HG02973 (cell line): ENCODE measurements at regions not wholly inside any gene's neighbourhood (a gene's known extent, or its start where the extent isn't known, plus 50 kb on each side); places are given as distances from the start of the nearest gene placed in this dataset.
"Not testable (repeated sequence)": the region's sequence is repeated elsewhere in the genome, so short reads cannot be mapped to it uniquely, and the experiment has no call there.

Experiments used
- ATAC-seq: cut with Tn5 transposase; IDR thresholded peaks from one replicate; pipeline ENCODE4 v1.9.1; 2021; ENCODE audit warnings: moderate library complexity; ENCODE audit not compliant: unreplicated experiment

DNA sequence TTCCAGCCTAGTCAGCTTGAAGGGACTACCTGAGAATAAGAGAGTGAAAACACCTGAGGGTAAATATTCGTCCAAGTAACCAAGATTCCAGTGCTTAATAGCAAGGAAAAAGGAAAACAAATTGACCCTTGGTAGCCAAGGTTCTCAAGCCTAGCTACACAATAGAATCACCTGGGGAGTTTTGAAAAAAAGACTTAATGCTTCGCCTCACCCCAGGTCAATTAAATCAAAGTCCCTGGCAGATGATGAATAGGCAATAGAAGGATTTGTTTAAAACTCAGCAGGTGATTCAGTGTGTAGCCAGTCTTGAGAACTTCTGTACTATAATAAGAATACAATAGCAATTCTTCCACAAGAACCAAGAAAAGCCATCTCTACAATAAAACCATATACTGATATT lies 500.2 kb downstream of the XIRP2 start:
- ATAC-seq = no peak

DNA sequence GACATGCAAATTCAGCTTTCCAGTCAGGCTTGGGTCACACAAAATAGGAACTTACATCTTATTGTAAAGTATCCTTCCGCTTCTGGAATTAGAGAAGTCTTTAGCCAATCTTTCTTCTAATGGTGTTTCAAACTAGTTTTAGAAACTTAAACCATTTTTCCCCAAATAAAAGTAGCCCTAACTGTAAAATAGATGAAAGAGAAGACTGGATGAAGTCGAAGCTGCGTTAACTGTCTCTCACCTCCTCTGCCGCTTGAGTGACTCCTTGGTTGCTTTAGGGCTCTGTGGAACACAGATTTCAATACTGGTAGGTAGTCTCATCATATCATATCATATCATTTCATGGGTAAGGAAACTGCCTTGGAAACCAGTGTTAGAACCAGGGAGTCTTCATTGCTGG lies 498.4 kb downstream of the XIRP2 start:
- no peak for ATAC-seq

DNA sequence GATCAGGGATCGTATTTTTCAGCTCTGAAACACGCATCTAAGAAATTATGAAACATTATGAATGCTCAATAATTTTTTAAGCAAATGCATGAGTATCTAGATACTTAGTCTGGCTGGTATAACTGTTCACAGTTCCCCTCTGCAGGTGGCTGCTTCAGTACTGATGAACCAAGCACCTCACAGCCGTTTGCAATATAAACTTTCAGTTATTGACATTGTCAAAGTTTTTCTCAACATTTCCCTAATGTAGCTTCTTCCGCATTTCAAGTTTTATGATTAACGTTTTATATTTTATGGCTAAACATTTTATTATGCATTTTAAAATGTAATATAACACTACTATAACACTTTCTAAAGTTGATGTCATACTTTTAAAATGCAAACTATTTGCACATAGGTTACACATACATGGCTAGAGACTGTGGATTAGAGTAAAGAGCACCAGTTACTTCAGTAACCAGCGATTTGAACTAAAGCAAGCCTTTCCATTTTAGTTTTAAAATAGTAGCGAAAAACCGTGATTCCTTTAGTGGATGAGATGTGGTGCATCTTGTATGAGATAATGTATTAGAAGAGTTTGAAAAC lies 495.4 kb downstream of the XIRP2 start:
- ATAC-seq = no peak

DNA sequence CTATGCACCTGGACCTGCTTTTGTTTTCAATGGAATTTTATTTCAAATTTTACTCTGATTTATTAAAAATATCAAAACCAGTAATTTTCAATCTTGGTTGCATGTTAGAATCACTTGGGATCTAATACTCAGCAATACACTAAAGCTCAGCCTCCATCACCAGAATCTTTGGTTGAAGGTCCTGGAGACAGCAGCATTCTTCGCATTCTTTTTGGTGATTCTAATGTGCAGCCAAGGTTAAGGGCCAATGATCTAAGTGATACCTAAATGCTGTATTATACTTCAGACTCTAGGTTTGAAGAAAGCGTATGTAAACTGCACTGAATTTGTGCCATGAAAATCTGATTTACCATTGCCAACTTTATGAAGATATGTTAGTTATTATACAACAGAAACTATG lies 493.1 kb downstream of the XIRP2 start:
- ATAC-seq = no peak

DNA sequence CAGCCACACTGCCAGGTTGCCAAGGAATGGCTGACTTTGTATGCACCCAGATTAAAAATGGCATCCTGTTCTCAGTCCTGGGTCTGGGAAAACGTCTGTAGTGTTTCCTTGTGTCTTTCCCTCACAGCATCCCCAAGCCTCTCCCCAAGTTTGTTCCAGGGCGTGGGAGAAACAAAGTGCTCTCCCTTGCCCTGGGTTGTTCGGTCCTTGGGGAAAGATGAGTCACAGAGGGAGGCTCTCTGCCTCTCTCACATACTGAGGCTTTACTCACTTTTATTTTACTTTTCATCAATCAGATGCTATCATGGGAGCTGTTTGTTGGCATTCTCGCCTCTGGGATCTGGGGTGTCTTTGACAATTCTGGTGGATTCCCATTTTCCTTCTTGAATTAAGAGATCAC lies 492.3 kb downstream of the XIRP2 start:
- no peak for ATAC-seq

DNA sequence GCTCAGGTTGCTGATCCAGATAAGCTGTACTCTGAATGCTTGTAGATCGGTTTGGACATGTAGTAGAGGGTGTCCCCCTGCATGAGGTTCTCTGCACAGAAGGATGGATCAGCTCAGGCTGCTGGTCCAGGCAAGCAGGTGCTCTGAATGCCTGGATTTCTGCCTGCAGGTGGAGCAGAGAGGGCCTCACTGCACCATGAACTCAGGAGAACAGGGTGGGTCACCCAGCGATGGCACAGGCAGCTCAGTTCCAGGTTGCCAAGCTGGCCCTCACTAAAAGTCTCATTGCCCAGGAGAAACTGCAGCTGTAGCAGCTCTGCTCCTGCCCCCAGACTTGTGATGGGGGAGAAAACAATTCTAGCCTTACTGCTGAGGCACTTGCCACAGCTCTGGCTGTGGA lies 491.8 kb downstream of the XIRP2 start:
- no peak for ATAC-seq

DNA sequence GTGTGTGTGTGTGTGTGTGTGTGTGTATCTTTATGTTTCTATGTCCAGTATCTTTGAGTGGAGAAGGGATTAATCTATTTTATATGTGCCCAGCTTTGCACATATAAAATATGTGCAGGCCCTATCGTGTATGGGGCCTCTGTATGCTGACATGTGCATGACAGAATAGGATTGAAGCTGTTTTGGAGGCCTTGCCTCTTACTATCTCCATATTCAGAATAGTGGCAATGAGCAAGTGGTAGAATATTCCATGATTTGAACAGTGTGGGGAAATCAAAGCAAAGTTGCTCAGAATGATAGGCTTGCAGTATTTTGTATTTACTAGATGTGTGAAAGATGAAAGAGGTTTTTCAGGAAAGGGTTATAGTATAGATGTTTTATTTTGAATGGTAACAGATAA lies 480.8 kb downstream of the XIRP2 start:
- ATAC-seq = no peak

DNA sequence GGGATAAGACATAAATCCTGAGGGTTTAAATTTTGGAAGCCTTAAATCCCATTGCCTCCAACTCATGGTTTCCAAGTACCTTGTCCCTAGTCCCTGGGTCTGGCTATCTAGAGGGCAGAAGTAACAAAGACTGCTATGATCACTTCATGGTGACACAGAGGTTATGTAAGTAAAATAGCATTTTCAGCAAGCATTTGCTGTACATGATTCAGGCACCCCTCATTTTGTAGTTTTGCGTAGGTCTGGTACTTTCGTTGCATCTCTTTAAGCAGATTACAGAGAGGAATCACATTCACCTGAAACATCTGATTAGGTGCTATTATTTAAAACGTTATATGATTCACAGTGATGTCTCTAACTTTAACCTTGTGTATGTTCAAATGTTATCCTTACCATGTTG lies 480.1 kb downstream of the XIRP2 start:
- no peak for ATAC-seq

DNA sequence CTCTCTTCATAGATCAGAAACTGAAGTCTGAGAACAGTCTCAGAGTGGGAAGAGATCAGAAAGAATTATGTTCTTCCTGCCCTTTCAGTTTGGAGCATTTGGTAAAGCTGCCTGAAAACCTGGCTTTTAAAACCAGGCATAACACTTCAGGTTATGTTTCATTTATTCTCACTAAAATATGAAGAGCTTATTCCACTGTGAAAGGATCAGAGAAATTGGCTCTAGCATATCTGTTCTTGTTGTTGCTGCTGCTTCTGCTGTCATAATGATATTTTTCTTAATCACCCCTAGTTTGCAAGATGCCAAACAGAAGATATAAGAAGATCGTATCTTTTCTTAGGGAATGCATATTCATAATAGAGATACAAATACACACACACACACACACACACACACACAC lies 476.9 kb downstream of the XIRP2 start:
- ATAC-seq = no peak

DNA sequence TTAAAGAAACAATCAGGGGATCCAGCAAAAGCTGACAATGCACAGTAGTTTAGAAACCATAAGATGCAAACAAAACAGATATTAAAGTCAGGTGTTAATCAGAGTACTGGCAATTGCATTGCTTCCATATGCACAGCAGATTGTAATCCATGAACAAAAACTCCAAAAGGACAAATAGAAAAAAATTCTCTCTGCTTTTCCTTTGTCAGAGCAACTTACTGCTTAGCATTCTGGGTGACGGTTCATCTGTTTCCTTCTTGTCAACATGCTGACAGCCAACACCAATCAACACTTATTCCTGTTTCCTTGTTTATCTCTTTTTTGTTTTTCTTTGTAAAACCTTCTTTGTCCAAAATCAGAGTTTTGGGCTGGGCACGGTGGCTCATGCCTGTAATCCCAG lies 473.1 kb downstream of the XIRP2 start:
- ATAC-seq = no peak

DNA sequence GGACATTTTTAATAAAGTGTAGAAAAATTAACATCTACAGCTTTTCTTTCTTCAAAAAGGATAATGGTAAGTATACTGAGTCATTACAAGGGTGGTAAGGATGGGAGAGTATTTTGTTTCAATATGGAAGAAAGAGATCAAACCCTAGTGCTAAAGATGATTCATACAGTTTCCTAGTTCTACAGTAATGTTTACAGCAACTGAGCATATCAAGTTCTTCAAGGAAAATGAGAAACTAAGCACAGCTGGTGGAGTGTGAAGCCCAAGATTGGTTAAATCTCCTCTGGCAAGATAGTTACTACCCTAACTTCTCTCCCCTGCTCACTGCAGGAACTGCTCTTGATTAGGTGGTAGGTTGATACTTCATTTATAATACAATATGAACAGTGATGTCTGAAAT lies 467.5 kb downstream of the XIRP2 start:
- no peak for ATAC-seq

DNA sequence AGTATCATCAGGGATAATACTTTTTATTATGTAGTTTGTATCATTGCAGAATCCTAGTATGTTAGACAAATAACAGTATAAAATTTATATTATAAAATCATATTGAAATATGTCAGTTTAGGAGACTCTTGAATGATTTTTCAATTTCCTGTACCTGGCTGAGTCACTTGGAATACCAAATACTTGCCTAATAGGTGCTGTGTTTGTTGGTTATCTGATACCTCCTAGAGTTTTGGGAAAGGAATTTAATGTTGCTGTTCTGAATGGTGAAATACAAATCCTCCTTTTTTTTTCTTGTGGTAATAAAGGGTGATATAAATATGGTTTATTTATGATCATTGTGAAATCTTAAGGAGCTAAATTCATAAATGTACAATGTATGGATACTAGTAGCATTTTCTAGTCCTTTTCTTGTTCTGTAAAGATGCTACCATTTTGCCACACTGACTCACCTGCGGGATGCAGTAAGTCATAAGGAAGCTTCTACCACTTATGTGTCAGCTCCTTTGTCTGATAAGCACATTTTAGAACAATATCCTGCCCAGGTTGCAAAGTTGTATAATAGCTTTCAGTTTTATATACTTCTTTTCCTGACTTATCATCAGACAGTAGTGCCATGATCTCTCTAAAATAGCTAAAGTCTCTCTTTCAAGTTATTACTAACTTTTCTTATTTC lies 465.5 kb downstream of the XIRP2 start:
- no peak for ATAC-seq

DNA sequence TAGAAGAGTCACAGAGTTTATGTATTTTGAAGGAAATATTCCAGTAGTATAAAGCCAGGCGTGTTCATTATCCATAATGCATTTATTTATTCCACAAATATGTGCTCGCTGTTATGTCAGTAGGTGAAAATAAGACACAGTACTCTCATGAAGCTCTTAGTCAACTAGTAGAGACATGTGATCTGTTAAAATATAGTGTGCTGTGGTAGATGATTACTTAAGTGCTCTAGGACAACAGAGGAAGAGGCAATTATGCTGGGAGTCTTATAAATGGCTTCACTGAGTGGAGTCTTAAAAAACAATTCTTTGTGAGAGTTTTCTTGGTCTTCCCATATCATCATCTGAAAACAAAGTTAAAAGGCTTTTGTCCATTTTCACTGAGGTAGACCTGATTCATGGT lies 457.3 kb downstream of the XIRP2 start:
- no peak for ATAC-seq

DNA sequence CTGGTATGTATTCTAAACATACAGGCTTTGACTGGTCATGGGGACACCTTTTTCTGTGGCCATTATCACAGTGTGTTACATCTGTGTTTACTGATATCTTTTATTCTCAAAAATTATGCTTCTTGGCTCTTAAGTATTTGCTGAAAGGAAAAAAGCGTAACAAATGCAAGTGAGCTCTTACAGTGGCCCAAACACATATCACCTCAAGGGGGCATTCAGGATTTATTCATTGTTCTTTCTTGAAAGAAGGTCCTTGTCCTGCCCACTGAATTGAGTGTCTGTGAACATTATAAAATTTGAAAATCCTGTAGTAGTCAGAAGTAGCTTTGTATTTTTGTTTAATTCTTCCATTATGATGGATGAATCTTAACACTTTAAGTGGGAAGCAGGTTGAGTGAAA lies 454.5 kb downstream of the XIRP2 start:
- ATAC-seq = no peak

DNA sequence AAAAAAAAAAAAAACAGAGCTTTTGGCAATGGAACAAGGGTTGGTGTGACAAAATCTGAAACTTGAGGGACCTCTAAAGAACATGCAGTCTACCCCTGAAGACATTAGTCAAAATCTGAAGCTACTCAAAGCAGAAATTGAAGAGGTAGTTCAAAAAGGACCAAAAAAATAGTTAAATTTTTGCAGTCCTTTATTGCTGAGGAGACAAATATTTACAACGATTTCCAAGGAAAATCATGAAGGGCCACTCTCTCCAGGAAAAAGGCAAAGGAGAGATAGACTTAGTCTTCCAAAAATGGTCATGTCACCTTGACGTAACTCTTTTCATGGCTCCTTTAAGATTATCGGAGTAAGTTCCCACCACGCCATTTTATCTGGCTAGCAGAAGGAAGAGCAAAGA lies 452.0 kb downstream of the XIRP2 start:
- ATAC-seq = no peak

DNA sequence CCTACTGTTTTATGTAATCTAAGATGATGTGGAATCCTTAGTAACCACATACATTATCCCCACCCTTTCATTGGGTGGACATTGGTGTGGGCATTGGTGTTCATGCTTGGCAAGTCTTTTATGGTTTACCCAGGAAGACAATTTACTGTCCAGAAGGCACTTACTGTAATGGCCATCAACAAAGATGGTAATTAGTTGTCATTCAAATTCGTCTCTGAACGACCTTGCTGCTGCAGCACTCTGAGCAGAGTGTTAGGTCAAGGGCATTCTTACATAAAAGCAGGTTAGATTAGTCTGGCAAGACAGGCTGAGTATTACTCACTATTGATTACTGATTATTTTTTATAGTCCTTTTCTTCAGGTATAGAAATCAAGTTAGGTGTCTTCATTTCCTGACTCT lies 447.9 kb downstream of the XIRP2 start:
- ATAC-seq = no peak

DNA sequence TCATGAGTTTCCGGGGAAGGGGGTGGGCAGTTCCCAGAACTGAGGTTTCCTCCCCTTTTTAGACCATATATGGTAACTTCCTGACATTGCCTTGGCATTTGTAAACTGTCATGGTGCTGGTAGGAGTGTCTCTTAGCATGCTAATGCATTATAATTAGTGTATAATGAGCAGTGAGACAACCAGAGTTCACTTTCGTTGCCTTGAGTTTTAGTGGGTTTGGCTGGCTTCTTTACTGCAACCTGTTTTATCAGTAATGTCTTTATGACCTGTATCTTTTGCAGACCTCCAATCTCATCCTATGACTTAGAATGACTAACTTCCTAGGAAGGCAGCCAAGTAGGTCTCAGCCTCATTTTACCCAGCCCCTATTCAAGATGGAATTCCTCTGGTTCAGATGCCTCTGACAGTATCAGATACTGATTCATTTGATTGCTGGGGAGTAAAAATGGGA lies 447.3 kb downstream of the XIRP2 start:
- no peak for ATAC-seq

DNA sequence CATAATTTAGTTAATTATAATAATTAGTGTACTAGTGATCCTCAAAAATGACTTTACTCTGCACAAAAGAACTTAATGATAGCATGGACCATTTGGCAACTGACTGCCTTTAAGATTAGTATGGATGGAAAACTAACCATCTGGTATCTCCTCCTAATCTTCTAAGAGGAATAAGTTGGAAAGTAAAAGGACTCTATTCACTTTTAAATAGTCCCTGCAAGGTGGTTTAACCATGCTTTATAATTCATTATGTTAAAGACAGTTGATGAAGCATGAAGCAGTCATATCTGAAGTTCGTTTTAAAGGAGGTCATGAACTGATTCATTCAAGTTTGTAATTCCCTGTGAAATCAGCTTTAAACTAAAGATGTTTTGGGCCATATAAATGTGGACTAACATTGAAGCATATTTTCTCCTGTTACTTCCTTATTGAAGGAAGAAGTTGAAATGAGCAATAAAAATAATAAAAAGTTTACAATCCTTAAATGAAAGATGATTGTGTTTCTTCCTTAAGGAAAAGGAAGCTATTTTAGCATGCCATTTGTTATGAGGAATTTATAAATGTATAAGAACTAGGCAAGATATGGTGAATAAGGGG lies 446.0 kb downstream of the XIRP2 start:
- no peak for ATAC-seq

DNA sequence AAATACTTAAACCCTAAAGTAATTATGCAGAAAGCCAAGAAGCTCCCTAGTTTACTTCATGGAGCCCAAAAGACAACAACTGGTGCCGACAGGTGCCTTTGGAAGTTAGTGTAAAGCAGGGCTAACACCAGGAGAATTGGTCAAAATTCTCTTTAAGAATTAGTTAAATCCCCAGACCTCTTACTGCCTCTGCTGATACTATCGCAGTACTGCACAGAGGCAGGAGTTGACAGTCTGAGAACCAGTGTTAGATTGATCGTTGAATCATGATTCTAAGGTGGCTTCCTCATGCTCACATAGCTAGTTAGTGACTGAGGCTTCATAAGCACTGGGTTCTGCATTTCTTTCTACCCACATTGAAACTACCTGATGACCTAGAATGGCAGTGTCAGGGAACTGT lies 445.0 kb downstream of the XIRP2 start:
- no peak for ATAC-seq

DNA sequence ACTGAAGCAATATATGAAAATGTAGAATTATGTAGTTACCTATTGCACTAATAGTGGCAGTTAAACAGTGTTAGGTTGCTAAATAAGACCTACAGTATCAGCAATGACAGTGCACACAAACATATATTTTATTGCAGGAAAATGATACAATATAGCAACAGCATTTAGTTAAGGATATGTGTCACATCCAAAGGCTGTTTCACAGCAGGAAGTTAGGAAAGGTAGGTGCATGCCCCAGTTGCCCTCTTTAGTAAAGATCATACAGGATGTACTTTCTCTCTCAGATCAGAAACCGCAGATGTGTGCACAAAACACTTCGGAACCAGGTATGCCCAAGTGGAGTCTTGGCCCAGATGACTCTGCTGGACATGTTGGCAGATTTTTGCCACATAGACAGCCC lies 444.1 kb downstream of the XIRP2 start:
- ATAC-seq = no peak

DNA sequence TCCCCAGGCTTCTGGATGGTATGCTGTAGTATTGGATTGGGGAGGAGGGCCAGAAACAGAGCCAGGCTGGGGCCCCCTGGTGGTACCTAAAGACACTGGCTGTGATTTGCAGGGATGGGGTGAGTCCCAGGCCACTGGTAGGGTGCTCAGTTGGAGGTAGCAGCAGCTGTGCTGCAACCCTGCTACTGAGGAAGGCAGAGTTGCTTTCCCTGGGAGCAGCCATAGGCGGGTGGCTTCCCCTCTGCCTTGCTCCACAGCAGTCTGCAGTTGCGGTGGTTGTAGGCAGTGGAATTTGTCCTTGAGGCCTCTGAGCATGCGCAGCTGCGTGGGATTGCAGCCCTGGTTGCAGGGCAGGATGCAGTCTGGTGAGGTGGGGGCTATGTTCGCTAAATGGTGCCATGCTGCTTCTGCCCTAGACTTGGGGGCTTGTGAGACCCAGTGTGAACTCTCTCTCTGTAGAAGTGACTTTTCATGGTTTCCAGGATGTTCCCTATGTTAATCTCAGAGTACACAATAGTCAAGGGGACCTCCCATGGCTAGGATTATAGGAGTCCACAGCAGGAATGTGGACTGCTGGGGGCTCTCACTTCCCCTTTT lies 443.5 kb downstream of the XIRP2 start:
- no peak for ATAC-seq

DNA sequence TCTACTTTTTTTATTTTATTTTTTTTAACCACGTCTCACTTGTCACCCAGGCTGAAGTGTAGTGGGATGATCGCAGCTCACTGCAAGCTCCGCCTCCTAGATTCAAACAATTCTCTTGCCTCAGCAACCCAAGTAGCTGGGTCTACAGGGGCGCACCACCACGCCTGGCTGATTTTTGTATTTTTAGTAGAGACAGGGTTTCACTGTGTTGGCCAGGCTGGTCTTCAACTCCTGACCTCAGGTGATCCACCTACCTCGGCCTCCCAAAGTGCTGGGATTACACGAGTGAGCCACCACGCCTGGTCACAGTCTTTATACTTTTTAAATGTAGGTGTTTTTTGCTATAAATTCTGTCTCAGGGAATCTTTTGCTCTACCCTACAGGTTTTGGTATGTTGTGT lies 440.5 kb downstream of the XIRP2 start:
- not testable (repeated sequence) for ATAC-seq
